HG03135 (cell line): ENCODE measurements at regions not wholly inside any gene's neighbourhood (a gene's known extent, or its start where the extent isn't known, plus 50 kb on each side); places are given as distances from the start of the nearest gene placed in this dataset.
"Not testable (repeated sequence)": the region's sequence is repeated elsewhere in the genome, so short reads cannot be mapped to it uniquely, and the experiment has no call there.

ENCODE experiments used
- ATAC-seq: cut with Tn5 transposase; IDR thresholded peaks from one replicate; pipeline ENCODE4 v1.9.1; 2021; ENCODE audit warnings: mild to moderate bottlenecking, moderate library complexity; ENCODE audit not compliant: unreplicated experiment

DNA sequence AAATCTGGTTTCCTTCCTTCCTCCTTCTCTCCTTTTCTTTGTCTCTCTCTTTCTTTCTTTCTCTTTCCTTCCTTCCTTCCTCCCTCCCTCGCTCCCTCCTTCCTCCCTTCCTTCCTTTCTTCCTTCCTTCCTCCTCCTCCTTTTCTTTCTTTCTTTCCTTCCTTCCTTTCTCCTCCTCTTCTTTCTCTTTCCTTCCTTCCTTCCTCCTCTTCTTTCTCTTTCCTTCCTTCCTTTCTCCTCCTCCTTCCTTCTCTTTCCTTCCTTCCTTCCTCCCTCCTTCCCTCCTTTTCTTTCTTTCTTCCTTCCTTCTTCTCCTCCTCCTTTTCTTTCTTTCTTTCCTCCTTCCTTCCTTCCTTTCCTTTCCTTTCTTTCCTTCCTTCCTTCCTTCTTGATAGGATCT lies 61.2 kb downstream of the VIP start:
- ATAC-seq = no peak

DNA sequence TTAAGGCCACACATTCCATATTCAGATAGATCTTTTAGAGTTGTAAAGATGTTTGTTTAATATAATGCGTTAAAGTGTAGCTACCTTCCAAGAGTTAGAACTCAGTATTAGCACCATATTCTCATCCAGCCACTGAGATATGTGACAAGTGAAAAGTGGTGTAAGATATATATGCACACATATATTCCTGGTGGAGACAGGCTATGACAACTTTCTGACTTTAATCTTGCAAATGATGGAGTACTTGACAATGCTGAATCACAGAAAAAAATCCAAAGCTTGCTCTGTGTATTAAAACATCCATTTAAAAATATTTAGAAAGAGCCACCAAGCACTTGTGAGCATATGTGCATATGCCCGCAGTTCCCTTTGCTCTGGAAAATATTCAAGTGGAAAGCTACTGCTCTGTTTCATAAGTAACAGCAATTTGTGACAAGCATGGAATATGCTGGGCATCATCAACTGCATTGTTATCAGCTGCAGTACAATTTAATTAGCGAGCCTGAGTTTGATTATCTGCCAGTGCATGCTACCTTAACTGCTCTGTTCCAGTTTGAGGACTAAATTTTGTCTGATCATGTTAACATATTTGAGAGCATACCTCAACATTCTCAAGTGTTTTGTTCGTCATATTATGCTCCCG lies 64.8 kb downstream of the VIP start:
- ATAC-seq = no peak

DNA sequence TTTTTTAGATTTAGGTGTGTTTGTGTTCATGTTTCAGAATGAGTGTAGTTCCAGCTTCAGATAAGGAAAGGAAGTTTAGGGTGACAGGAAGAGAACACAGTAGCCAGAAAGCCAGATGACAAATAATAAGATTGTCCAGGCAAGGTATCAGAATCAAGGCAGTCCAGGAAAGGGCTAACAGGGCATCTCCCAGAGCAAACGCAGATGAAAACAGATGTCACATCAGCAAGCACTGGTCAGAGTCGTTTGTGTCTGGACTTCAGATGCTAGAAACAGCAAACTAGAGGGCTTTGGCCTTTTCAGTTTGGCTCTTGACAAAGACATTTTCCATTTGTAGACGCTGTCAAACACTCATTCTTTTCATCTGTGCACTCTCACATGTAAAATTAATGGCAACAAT lies 65.5 kb downstream of the VIP start:
- ATAC-seq = no peak

DNA sequence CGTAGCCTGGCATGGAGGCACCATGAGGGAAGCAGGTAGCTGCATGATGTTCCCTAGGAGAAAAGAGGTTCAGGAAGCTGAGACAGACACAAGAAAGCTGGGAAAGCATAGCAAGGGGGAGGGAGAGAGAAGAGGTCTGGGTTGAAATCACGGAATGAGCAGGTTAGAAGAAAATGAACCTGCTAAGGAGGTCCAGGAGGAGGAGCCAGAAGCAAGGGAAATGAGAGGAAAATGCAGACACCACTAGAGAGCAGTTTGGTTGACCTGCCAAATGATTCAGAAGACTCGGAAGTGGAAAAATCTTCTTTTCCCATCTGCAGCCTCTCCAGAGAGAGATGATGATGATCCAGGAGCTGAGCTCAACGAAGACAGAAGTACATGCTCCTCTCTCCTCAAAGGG lies 70.9 kb downstream of the VIP start:
- ATAC-seq = no peak

DNA sequence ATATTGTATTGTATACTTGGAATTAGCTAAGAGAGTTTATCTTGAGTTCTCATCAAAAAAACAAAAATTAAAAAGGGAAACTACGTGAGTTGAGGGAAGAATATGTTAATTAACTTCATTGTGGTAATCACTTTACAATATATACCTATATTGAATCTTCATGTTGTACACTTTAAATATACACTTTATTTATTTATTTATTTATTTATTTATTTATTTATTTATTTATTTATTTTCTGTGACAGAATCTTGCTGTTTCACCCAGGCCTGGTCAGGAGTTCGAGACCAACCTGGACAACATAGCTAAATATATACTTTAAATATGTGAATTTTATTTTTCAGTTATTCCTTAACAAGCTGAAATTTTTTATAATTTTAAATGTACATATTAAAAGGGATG lies 74.1 kb downstream of the VIP start:
- no peak for ATAC-seq

DNA sequence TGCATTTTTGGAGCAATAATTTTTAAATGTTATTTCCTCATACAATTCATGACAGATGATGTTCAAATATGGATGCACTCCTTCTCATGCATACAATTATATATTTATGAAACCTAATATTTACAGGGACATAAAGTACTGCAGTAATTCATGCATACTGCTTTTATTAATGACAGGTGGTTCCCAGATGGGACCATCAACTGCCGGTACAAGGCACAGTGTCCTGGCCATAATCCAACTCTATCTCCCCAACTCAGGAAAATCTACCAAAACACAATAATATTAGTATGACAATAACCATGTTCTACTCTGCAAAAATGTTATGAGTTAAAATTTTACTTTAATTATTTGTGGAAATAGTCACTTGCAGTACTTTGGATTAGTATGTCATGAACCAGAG lies 77.8 kb downstream of the VIP start:
- ATAC-seq = no peak

DNA sequence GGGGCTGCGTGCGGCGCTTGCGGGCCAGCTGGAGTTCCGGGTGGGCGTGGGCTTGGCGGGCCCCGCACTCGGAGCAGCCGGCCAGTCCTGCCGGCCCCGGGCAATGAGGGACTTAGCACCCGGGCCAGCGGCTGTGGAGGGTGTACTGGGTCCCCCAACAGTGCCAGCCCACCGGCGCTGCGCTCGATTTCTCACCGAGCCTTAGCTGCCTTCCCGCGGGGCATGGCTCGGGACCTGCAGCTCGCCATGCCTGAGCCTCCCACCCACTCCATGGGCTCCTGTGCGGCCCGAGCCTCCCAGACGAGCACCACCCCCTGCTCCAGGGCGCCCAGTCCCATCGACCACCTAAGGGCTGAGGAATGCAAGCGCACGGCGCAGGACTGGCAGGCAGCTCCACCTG lies 83.8 kb downstream of the VIP start:
- ATAC-seq = not testable (repeated sequence)

DNA sequence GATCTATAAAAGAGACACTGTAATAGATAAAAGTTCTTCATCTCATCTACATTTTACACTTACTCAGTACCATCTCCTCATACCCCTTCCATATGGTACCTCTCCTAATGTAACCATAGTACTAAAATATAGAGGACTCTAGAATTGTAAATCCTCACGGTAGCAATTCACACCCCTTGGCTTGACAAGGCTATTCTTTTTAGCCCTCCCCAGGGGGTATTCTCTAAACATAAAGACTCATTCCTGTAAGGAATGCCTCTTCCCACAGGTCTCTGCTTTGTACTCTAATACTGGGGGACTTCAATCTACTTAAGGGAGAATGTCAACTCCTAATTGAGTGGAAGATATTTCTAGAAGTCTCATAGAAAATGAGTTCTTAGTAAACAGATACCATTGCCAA lies 85.9 kb downstream of the VIP start:
- no peak for ATAC-seq

DNA sequence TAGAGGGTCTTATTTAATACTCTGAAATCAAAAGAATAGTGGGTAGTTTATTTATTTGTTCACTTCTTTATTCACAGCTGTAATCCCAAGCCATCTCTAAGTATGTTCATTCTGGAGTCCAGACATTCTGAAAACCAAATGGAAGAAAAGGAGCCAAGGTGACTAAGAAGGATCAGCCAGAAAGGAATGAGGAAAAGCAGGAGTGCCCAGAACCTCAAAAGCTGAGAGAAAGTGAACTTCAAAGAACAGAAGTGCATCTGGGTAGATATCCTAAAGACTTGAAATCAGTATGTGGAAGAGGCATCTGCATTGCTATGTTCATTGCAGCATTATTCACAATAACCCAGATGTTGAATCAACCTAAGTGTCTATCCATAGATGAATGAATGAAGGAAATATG lies 94.8 kb downstream of the VIP start:
- ATAC-seq = no peak

DNA sequence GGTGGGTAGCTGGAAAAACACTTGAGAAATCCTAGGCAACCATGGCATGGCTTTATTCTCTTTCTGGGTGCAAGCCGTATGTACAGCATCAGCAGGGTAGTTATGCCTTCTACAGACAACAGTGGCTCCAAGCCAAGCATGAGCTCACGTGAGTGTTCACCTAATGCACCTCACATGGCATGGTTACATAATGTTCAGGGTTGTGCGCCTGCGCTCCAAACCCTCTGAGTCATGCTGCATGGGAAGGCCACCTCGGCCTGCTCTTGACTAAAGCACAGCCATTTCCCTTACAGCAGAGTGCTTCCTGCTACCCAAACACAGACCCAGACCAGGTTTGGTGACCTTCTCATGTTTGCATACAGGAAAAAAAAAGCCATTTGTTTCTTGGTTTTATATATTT lies 96.2 kb downstream of the VIP start:
- ATAC-seq = no peak

DNA sequence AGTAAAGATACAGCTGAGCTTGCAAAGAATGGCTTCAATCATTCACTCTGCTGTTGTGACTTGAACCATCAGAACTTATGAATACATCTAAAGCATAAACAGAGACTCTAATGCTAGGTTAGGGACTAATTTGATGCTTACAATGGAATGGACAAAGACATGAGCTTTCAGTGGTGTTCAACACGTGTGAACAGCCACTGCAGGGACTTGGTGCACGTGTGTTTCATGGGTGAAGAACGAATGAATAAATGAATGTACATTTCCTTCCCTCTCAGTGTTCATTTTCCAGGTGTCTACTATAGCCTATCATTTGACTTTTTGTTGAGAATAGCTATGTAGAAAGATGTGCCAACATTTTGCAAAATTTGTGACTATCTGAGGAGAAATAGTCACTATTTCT lies 98.3 kb downstream of the VIP start:
- no peak for ATAC-seq

DNA sequence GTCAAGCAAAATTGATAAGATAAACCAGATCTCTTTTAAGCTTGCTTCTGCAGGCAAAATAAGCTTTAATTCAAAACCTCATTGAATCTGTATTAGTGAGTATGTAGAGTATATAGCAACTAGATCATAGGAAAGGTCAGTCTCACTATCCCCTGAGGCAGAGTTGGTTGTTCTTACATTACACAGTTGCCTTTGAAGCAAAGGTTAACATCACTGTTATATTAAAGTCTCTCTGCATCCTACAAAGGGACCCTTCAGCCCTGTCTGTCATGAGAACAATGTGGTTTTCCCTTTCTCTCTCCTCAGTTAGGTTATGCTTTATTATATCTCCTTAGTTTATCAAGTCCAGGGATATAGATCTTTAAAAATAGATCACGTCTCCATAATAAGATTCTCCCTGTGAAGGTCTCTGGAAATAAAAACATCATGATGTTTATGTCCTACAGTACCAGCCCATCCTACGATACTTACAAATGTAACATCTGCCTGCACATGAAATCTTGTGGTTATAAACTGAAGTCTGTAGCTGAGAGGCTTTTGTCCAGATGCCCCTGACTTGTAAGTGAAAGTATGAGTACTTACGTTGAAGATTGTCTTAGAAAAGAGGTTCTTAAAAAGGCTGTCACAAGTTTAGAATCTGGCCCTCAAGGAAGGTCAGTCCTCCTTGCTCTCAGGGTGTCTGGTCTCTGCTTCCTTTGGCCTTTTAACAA lies 103.6 kb downstream of the VIP start:
- no peak for ATAC-seq

DNA sequence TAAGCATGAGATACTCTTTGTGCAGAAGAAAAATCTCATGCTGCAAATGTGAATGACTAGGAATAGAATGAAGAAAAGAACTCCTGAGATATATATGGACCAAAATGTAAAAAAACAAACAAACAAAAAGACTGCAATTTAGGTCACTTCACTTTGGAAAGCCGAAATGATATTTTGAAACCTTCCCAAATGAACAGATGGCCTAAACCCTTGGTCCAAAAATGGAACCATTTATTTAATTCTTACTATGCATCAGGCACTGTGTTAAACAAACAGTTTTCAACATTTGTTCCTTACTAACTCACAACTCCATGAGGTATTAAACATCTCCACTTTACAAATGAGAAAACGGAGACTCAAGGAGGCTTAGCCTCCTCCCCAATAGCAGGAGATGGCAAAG lies 107.5 kb downstream of the VIP start:
- ATAC-seq = no peak

DNA sequence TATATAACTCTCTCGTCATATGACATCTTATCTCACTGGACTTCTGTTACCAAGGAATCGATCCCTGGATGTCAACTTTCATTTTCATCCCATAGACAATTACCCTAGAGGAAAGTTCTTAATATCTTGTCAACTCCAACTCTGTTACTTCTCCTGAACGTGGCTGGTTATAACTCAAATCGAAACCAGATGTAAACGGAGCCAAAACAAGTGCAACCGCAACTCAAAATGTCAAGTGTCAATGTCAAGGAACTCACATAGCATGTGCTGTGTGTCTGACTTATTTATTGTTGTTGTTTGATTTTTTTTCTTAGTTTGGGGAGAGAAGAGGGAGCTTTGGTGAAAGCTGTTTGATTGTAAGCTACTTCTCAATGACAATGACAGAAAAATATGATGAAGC lies 108.6 kb downstream of the VIP start:
- no peak for ATAC-seq

DNA sequence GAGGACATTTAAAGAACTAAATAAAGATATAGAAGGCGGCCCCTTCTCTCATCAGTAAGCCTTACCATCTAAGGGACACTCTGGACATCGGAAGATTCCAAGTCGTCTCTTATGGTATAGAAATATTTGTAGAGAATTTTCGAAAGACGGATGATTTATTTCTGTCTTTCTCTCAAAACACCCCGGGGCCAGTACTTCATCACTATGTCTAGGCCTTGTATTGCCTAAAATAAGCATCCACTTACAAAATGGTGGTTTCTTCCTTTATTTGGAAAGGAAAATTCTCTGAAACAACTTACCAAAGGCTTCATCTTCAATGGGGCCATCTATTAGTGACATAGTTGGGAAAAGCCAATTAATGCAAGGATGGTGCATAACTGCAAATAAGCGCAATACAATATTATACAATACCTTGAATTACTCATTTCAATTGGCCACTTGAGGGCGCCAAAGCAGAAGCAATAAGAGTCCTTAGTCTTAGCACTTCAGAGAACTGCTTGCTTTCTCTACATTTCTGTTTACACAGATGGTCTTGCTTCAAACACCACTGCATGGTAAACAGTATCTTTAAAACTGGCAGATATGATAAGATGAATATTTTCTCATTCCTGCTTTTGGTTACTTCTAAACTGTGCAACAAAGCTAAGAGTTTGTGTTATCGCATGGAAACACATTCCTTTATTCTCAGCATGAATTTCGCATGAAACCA lies 113.2 kb downstream of the VIP start:
- peak; percentile 97 for ATAC-seq

DNA sequence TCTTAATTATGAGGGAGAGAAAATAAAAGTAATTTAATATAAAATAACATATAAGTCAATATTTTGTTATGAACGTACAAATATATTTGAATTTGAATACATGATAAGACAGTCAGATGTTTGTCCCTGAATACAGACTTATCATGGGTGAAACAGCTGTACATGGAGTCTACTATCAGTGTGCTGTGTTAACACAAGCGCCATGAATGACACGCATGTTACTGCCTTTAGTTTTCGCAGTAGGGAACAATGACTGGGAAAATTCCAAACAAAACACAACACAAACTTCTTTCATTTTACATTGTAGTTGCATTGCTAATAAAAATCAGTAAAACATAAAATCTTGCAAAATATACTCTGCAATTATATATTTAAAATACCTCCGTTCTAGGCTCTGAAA lies 108.6 kb downstream of the FBXO5 start:
- ATAC-seq = no peak

DNA sequence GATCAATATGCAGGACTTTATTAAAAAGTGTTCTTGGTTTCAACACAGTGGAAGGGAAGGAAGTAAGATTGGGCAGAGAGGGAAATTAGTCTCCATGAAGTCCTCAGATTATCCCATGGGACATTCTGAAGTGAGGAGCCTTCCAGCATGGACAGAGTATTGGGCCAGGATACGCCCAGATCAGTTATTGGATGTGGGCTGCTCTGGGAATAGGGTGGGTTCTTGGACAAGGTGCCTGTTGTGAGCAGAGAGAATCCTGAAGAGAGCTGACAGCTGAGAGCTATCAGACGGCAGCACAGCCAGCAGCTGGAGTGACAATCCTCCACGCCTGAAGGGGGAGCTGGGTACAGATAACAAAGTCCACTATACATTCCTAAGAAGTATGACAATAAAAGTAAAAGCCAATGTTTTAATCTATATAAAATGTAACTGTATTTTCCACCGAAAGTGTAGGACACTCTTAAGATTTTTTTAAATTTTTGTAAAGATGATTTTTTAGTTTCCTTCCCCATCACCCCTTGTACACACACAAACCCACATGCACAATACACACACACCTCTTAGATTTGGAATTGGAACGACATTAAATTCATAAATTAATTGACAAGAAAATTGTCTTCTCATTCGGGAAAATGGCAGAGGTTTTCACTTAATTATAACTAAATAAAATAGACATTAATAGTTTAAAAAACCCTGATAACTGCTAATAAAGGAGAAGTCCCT lies 107.8 kb downstream of the FBXO5 start:
- no peak for ATAC-seq

DNA sequence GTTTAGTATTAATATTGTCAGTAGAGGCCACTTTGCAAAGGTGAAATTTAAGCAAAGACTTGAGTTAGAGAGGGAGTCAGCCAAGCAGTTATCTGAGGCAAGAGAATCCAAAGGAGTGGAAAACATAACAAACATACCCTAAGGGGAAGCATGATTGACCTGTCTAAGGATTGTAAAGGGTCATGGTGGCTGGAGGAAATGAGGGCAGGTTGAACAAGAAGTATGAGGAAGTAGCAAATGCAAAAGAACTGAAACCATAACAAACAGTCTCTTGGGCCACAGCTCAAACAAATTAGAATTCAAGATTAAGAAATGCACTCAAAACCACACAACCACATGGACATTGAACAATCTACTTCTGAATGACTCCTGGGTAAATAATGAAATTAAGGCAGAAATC lies 103.2 kb downstream of the FBXO5 start:
- ATAC-seq = no peak

DNA sequence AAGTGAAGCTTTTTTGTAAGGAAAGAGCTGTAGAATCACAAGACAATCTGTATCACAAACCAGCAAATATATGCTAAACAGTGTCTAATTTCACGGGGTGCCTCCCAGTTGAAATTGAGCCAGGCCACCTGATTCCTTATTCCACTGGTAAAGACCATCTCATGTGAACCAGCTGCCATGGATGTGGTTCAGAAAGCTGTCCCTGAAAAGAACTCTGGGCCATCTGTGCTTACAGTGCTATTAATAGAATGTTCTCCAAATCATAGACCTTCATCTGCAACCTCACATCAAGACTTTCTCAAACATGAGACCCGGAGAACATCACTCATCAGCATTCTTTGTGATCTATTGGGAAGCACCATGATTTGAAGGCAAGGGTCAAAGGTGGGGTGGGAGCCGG lies 89.7 kb downstream of the FBXO5 start:
- no peak for ATAC-seq

DNA sequence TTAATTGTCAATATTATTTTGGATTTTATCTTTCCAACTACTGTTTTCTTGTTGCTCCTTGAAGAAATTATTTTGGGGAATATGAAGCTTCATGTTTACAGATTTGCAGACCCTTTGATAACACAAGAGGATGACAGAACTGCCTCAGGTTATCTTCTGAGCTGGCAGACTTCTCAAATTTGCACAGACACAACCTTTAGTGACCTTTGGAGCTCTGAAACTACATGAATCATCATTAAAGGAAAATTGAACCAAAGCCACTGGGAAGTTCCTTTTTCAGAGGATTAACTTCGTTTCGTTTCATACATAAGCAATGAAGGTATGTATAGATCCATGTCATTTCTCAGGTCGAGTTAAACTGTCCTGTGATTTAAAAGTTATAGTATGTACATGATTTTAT lies 85.9 kb downstream of the FBXO5 start:
- ATAC-seq = no peak

DNA sequence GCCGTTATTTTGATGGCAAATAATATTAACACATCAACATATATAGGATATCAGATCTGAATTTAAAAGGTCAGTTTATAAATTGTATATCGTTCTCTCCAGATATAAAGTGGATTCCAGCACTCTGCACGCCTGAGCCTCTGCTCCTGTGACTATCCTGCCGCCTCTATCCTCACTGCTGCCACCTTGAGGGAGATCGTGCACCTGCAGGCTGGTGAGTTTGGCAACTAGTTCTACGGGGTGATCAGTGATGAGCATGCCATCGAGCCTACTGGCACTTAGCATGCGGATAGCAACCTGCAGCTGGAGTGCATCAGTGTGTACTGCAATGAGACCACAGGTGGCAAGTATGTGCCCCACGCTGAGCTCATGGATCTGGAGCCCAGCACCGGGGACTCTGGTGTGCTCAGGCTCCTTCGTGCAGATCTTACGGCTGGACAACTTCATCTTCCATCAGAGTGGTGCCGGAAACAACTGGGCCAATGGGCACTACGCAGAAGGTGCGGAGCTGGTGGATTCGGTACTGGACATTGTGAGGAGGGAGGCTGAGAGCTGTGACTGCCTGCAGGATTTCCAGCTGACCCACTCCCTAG lies 84.9 kb downstream of the FBXO5 start:
- peak; percentile 99 for ATAC-seq
